Osteoblast (primary cell): ENCODE measurements at regions not wholly inside any gene's neighbourhood (a gene's known extent, or its start where the extent isn't known, plus 50 kb on each side); places are given as distances from the start of the nearest gene placed in this dataset.

ENCODE experiments used
- DNase-seq: peaks from one replicate; pipeline ENCODE4 v3.0.0; 2011; ENCODE audit warnings: low spot score, mixed read lengths; ENCODE audit not compliant: insufficient read length; ENCODE audit errors: missing footprints
- H2AFZ ChIP-seq: 2 replicates; pipeline ENCODE4 v1.6.0; 2011; ENCODE audit warnings: mild to moderate bottlenecking, low read length
- H3K27ac ChIP-seq: 2 replicates; pipeline ENCODE4 v1.5.1; 2011; ENCODE audit warnings: mild to moderate bottlenecking, low read depth, low read length, moderate library complexity
- H3K27me3 ChIP-seq: 2 replicates; pipeline ENCODE4 v1.6.0; 2012; ENCODE audit warnings: mild to moderate bottlenecking, control low read depth, inconsistent platforms, low read length, moderate library complexity; ENCODE audit not compliant: insufficient read depth
- H3K36me3 ChIP-seq: 2 replicates; pipeline ENCODE4 v1.5.1; 2011; ENCODE audit warnings: mild to moderate bottlenecking, low read length, control low read depth, moderate library complexity; ENCODE audit not compliant: insufficient read depth
- H3K4me1 ChIP-seq: 2 replicates; pipeline ENCODE4 v1.5.1; 2011; ENCODE audit warnings: mild to moderate bottlenecking, low read length, control low read depth, moderate library complexity; ENCODE audit not compliant: insufficient read depth
- H3K4me2 ChIP-seq: 2 replicates; pipeline ENCODE4 v1.6.0; 2011; ENCODE audit warnings: mild to moderate bottlenecking, low read length; ENCODE audit not compliant: insufficient read depth
- H3K4me3 ChIP-seq: fragments of 200-600 bp; sonication (generic); 3 replicates; pipeline ENCODE4 v1.5.1; 2012; ENCODE audit warnings: mild to moderate bottlenecking, low read length, inconsistent platforms; ENCODE audit not compliant: insufficient read depth
- H3K79me2 ChIP-seq: 2 replicates; pipeline ENCODE4 v1.6.0; 2012; ENCODE audit warnings: mild to moderate bottlenecking, low read length, control low read depth, inconsistent platforms; ENCODE audit not compliant: insufficient read depth
- H3K9me3 ChIP-seq: 2 replicates; pipeline ENCODE4 v1.5.1; 2011; ENCODE audit warnings: low read depth, low read length, control low read depth
- H4K20me1 ChIP-seq: 2 replicates; pipeline ENCODE4 v1.6.0; 2012; ENCODE audit warnings: mild to moderate bottlenecking, low read length, control low read depth; ENCODE audit not compliant: insufficient read depth
- TF ChIP-seq, protein P1 (sequence below): IDR thresholded peaks from 2 replicates; pipeline ENCODE4 v1.5.1; 2011; ENCODE audit warnings: mild to moderate bottlenecking, low read depth, low read length, moderate library complexity; ENCODE audit errors: extremely low read depth

DNA sequence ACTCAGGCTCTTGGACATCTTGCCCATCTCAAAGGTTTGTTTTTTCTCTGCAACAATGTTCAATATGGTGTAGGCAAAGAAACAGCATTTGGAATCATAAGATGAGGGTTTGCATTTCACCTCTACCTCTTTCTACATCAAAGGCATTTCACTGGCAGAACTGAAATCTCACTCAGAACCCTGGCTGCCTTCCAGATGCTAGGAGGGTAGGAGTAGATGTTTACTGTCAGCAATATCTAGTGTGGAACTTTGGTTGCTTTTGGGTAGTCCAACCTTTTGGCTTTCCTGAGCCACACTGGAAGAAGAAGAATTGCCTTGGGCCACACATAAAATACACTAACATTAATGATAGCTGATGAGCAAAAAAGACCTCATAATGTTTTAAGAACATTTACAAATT lies 297.0 kb upstream of the KLF3 start:
- TF ChIP-seq, protein P1, sequence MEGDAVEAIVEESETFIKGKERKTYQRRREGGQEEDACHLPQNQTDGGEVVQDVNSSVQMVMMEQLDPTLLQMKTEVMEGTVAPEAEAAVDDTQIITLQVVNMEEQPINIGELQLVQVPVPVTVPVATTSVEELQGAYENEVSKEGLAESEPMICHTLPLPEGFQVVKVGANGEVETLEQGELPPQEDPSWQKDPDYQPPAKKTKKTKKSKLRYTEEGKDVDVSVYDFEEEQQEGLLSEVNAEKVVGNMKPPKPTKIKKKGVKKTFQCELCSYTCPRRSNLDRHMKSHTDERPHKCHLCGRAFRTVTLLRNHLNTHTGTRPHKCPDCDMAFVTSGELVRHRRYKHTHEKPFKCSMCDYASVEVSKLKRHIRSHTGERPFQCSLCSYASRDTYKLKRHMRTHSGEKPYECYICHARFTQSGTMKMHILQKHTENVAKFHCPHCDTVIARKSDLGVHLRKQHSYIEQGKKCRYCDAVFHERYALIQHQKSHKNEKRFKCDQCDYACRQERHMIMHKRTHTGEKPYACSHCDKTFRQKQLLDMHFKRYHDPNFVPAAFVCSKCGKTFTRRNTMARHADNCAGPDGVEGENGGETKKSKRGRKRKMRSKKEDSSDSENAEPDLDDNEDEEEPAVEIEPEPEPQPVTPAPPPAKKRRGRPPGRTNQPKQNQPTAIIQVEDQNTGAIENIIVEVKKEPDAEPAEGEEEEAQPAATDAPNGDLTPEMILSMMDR = no peak
- Histone ChIP-seq H2AFZ (no peak overlapping the region), H3K4me1 (peaks cover 15% of the 10 kb centered on the region), H3K4me3 (no peak overlapping the region), H4K20me1 (no peaks in the 10 kb centered on the region), H3K27ac (no peak overlapping the region), H3K79me2 (no peaks in the 10 kb centered on the region), H3K27me3 (no peaks in the 10 kb centered on the region), H3K4me2 (no peak overlapping the region), H3K9me3 (no peaks in the 10 kb centered on the region), H3K36me3 (no peaks in the 10 kb centered on the region)
- DNase-seq = no peak

DNA sequence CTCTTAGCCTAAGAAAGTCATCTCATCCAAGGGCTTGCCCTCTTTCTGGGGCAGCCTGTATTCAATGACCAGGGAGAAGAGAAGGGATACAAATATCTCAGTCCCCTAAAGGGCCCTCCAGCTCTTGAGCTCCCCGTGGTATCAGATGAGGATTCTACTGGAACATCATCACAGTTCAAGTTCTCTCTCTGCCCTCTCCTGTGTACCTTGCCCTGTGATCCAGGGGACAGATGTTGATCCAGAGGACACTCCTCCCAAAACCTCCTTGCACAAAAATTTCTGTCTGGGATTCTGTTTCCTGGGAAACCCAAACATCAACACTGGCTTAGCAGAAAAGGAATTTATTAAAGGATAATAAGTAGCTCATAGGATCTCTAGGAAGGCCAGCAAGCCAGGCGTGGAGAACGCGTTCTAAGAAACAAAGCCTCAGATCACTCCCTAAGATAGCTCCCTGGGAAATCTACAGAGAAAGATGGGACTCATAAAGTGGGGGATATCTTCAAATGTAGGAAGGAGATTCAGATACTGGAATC lies 296.3 kb upstream of the KLF3 start:
- Histone ChIP-seq H2AFZ (no peak overlapping the region), H3K4me1 (peaks cover 17% of the 10 kb centered on the region), H3K27ac (no peak overlapping the region), H3K27me3 (no peaks in the 10 kb centered on the region), H3K79me2 (no peaks in the 10 kb centered on the region), H3K4me2 (no peak overlapping the region), H3K36me3 (no peaks in the 10 kb centered on the region), H3K9me3 (no peaks in the 10 kb centered on the region), H4K20me1 (no peaks in the 10 kb centered on the region), H3K4me3 (no peak overlapping the region)
- TF ChIP-seq, protein P1 = no peak
- DNase-seq = no peak

DNA sequence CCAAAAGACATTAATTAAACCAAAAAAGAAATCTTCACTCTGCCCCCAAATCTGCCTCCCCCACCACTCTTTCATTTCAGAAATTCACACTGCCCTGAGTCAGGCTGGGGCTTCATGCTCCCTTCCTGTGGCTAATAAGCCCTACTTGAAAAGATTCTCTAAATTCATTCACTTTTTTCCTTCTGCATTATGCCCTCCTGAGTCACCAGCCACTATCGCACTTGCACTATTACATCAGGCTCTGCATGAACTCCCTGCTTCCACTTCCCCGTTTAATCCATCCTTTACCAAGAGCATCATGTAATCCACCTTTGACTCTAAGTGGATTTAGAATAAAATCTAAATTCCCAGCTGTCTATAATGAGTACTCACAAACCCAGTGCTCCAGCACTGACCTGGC lies 295.4 kb upstream of the KLF3 start:
- Histone ChIP-seq H3K27ac (no peak overlapping the region), H3K4me2 (no peak overlapping the region), H3K79me2 (no peaks in the 10 kb centered on the region), H3K36me3 (no peaks in the 10 kb centered on the region), H3K4me3 (no peak overlapping the region), H4K20me1 (no peaks in the 10 kb centered on the region), H2AFZ (no peak overlapping the region), H3K9me3 (no peaks in the 10 kb centered on the region), H3K4me1 (peaks cover 20% of the 10 kb centered on the region), H3K27me3 (no peaks in the 10 kb centered on the region)
- TF ChIP-seq, protein P1 = no peak
- peak; percentile 62 for DNase-seq

- Histone ChIP-seq H3K4me3 (peak overlapping the region; percentile 5), H3K27ac (peak overlapping the region; percentile 92), H2AFZ (peak overlapping the region; percentile 69), H3K9me3 (no peaks in the 10 kb centered on the region), H3K27me3 (no peaks in the 10 kb centered on the region), H4K20me1 (no peaks in the 10 kb centered on the region), H3K79me2 (no peaks in the 10 kb centered on the region), H3K4me2 (peak overlapping the region; percentile 42), H3K36me3 (no peaks in the 10 kb centered on the region), H3K4me1 (peaks cover 30% of the 10 kb centered on the region)
- DNase-seq = peak; percentile 70
- TF ChIP-seq, protein P1 = no peak
These were observed 292.6 kb upstream of the KLF3 start for GRCh38 chr4:38371391-38371851.
